ENCODE measurements at regions not wholly inside any gene's neighbourhood (a gene's known extent, or its start where the extent isn't known, plus 50 kb on each side); places are given as distances from the start of the nearest gene placed in this dataset.

DNA sequence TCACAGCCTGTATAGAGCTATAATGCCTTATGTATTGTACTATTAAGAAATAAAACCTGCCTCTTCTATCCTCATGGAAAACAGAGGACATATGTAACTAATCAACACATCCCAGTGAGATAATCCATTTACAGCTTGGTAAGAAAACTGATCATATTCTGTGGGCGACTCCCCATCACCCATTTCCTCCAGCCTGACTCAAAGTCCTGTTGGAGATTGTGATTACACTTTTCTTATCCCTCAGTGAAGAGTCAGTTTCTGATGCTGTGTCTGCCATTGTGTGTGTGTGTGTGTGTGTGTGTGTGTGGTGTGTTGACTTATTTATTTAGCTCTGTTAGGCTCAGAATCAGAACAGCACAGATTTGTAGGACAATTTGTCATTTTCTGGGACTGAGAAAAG is 212.8 kb downstream of the FGF9 start:
- intact Hi-C loops (cut with micrococcal nuclease; ENCODE audit: unreplicated experiment), result no loop called here
- no peak overlapping the region for H3K27ac ChIP-seq
- no peaks in the 10 kb centered on the region for H3F3A ChIP-seq (ENCODE audit: insufficient read depth, low read depth)
- H3K36me3 ChIP-seq (ENCODE audit: low read depth), result no peaks in the 10 kb centered on the region
- no peaks in the 10 kb centered on the region for H3K9me3 ChIP-seq (ENCODE audit: insufficient read depth, low read depth)
- BruUV-seq (replicated peaks), result no TSS peak
- DNase-seq, result no peak
- no peaks in the 10 kb centered on the region for H4K20me1 ChIP-seq (ENCODE audit: insufficient read depth)
- peaks cover 77% of the 10 kb centered on the region for H3K27me3 ChIP-seq (ENCODE audit: insufficient read depth, low read depth)
- no peak overlapping the region for H2AFZ ChIP-seq
- H3K4me1 ChIP-seq (replicated peaks; ENCODE audit: insufficient read depth), result no peaks in the 10 kb centered on the region
- H3K4me3 ChIP-seq, result no peak overlapping the region
- H3K79me2 ChIP-seq (ENCODE audit: low read depth), result no peaks in the 10 kb centered on the region
- CTCF ChIA-PET, result no interaction called here
- POLR2A ChIA-PET (ENCODE audit: unreplicated experiment), result no interaction called here
- TF ChIP-seq, protein P1, sequence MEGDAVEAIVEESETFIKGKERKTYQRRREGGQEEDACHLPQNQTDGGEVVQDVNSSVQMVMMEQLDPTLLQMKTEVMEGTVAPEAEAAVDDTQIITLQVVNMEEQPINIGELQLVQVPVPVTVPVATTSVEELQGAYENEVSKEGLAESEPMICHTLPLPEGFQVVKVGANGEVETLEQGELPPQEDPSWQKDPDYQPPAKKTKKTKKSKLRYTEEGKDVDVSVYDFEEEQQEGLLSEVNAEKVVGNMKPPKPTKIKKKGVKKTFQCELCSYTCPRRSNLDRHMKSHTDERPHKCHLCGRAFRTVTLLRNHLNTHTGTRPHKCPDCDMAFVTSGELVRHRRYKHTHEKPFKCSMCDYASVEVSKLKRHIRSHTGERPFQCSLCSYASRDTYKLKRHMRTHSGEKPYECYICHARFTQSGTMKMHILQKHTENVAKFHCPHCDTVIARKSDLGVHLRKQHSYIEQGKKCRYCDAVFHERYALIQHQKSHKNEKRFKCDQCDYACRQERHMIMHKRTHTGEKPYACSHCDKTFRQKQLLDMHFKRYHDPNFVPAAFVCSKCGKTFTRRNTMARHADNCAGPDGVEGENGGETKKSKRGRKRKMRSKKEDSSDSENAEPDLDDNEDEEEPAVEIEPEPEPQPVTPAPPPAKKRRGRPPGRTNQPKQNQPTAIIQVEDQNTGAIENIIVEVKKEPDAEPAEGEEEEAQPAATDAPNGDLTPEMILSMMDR (conservative IDR thresholded peaks at IDR 0.05), result no peak
- no peak for TF ChIP-seq EZH2 (IDR thresholded peaks at IDR 0.05; ENCODE audit: low read depth)
- H3K4me2 ChIP-seq, result no peak overlapping the region
- no peaks in the 10 kb centered on the region for H3K9me2 ChIP-seq (ENCODE audit: insufficient read depth)

- ChIA-PET POLR2A (ENCODE audit: unreplicated experiment) (no interaction called here), CTCF (no interaction called here)
- Histone ChIP-seq H2AFZ (no peak overlapping the region), H3K36me3 (ENCODE audit: low read depth) (no peaks in the 10 kb centered on the region), H4K20me1 (ENCODE audit: insufficient read depth) (no peaks in the 10 kb centered on the region), H3K4me2 (no peak overlapping the region), H3K4me3 (no peak overlapping the region), H3K4me1 (replicated peaks; ENCODE audit: insufficient read depth) (no peaks in the 10 kb centered on the region), H3K27me3 (ENCODE audit: insufficient read depth, low read depth) (peaks cover 75% of the 10 kb centered on the region), H3F3A (ENCODE audit: insufficient read depth, low read depth) (no peaks in the 10 kb centered on the region), H3K9me2 (ENCODE audit: insufficient read depth) (no peaks in the 10 kb centered on the region), H3K79me2 (ENCODE audit: low read depth) (no peaks in the 10 kb centered on the region), H3K9me3 (ENCODE audit: insufficient read depth, low read depth) (no peaks in the 10 kb centered on the region), H3K27ac (no peak overlapping the region)
- TF ChIP-seq, protein P1 (conservative IDR thresholded peaks at IDR 0.05), result no peak
- no peak for TF ChIP-seq EZH2 (IDR thresholded peaks at IDR 0.05; ENCODE audit: low read depth)
- intact Hi-C loops (cut with micrococcal nuclease; ENCODE audit: unreplicated experiment), result no loop called here
- no peak for DNase-seq
- no TSS peak for BruUV-seq (replicated peaks)
Measured at GRCh38 chr13:21884299-21884909, 213.5 kb downstream of the FGF9 start.

GRCh38 chr13:21884965-21885567 is 214.2 kb downstream of the FGF9 start:
- POLR2A ChIA-PET (ENCODE audit: unreplicated experiment), result no interaction called here
- Histone ChIP-seq H3K4me3 (no peak overlapping the region), H3K36me3 (ENCODE audit: low read depth) (no peaks in the 10 kb centered on the region), H3K9me3 (ENCODE audit: insufficient read depth, low read depth) (no peaks in the 10 kb centered on the region), H3K27me3 (ENCODE audit: insufficient read depth, low read depth) (peaks cover 75% of the 10 kb centered on the region), H3K4me2 (no peak overlapping the region), H3K9me2 (ENCODE audit: insufficient read depth) (no peaks in the 10 kb centered on the region), H3F3A (ENCODE audit: insufficient read depth, low read depth) (peaks cover 1% of the 10 kb centered on the region; the same call in 1 of the 2 replicates), H4K20me1 (ENCODE audit: insufficient read depth) (no peaks in the 10 kb centered on the region), H2AFZ (no peak overlapping the region), H3K79me2 (ENCODE audit: low read depth) (no peaks in the 10 kb centered on the region), H3K27ac (no peak overlapping the region), H3K4me1 (replicated peaks; ENCODE audit: insufficient read depth) (no peaks in the 10 kb centered on the region)
- BruUV-seq (replicated peaks), result no TSS peak
- no peak for TF ChIP-seq EZH2 (IDR thresholded peaks at IDR 0.05; ENCODE audit: low read depth)
- TF ChIP-seq, protein P1 (conservative IDR thresholded peaks at IDR 0.05), result no peak
- CTCF ChIA-PET, result no interaction called here
- no peak for DNase-seq
- intact Hi-C loops (cut with micrococcal nuclease; ENCODE audit: unreplicated experiment), result no loop called here
